Activated naive CD4-positive, alpha-beta T cell treated with anti-CD3 and anti-CD28 coated beads for 36 hours (primary cell): ENCODE measurements at regions not wholly inside any gene's neighbourhood (a gene's known extent, or its start where the extent isn't known, plus 50 kb on each side); places are given as distances from the start of the nearest gene placed in this dataset.
"Not testable (repeated sequence)": the region's sequence is repeated elsewhere in the genome, so short reads cannot be mapped to it uniquely, and the experiment has no call there.

Experiments
- CTCF ChIA-PET: fragments of 350-600 bp; sonication (Branson Sonifier 250); formaldehyde crosslinking; loops from one replicate; lab custom pipeline; 2021; ENCODE audit warnings: antibody characterized with exemption; lab: Charles Lee
- DNase-seq: peaks from one replicate; pipeline ENCODE4 v3.0.0-alpha.2; 2020
- H3K27ac Mint-ChIP-seq: one replicate; pipeline ENCODE4 v1.8.0; 2021; ENCODE audit warnings: mild to moderate bottlenecking, mixed read lengths
- H3K27me3 Mint-ChIP-seq: one replicate; pipeline ENCODE4 v1.8.0; 2021; ENCODE audit warnings: low read depth, mixed read lengths
- H3K36me3 Mint-ChIP-seq: one replicate; pipeline ENCODE4 v1.8.0; 2021; ENCODE audit warnings: low read depth, mixed read lengths
- H3K4me1 Mint-ChIP-seq: one replicate; pipeline ENCODE4 v1.8.0; 2021; ENCODE audit warnings: low read depth, mixed read lengths
- H3K4me3 Mint-ChIP-seq: one replicate; pipeline ENCODE4 v1.8.0; 2021; ENCODE audit warnings: mild to moderate bottlenecking, moderate library complexity, mixed read lengths
- H3K9me3 Mint-ChIP-seq: one replicate; pipeline ENCODE4 v1.8.0; 2021; ENCODE audit warnings: mixed read lengths
- intact Hi-C: fragments of 100-400 bp; cut with micrococcal nuclease; formaldehyde crosslinking; loops from one replicate; pipeline ENCODE4 v1.15.1; 2023

DNA sequence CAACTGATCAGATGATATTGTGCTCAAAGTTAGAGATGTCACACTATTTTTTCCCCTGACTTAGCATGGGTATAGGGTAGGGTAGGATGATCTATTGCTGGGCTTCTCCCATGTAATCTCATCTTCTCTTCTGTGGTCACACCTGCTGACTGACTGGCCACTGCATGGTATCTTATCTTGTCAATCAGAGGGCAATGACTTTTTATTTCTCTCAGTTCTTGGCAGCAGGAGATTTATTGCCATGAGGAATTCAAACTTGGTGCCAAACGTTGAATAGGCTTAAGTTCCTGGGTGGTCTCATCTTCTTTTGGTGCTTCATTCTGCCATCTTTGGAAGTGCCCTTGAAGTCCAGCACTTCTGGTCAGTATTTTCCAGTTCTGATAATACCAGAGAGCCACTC, 226.4 kb upstream of the POGK start:
- no peaks in the 10 kb centered on the region for H3K9me3 Mint-ChIP-seq
- H3K4me1 Mint-ChIP-seq = no peaks in the 10 kb centered on the region

DNA sequence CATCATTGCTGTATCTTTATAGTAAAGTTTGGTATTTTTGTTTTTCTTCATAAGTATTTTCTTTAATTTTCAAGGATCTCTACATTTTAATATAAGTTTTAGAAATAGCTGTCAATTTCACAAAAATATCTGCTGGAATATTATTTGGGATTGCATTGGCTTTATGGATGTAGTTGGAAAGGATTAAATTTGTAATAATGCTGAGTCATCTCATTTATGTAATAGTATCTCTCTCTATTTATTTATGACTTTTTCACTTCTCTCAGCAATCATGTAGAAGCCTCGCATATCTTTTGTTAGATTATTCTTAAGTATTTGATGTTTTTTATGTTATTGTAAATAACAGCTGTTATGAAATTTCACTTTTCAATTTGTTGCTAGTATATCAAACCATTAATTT, 223.1 kb upstream of the POGK start:
- H3K27me3 Mint-ChIP-seq = peaks cover 16% of the 10 kb centered on the region

More for the DNA sequence above, 226.4 kb upstream of the POGK start:
- no peak overlapping the region for H3K27ac Mint-ChIP-seq
- H3K4me3 Mint-ChIP-seq = no peak overlapping the region
- DNase-seq = no peak
- intact Hi-C loops = no loop called here
- CTCF ChIA-PET = no interaction called here
- no peaks in the 10 kb centered on the region for H3K36me3 Mint-ChIP-seq
- peaks cover 1% of the 10 kb centered on the region for H3K27me3 Mint-ChIP-seq

DNA sequence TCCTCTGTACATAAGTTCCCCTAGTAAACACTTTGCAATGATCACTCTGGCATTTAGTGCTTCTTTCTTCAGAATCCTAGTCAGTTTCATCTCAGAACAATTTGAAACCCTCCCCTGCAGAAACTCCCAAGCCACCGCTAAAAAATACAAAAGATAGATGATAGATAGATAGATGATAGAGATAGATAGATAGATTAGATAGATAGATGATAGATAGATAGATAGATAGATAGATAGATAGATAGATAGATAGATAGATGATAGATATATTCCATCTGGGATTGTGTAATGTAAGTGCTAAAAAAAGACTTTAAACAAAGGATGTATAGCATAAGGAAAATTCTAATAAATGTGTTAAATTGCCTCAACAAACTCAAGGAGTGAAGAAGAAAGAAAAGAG, 212.6 kb upstream of the POGK start:
- H3K27ac Mint-ChIP-seq = no peak overlapping the region
- intact Hi-C loops = no loop called here
- no peaks in the 10 kb centered on the region for H3K9me3 Mint-ChIP-seq

More for the DNA sequence above, 223.1 kb upstream of the POGK start:
- Mint-ChIP-seq H3K27ac (no peak overlapping the region), H3K36me3 (no peaks in the 10 kb centered on the region), H3K4me3 (no peak overlapping the region), H3K4me1 (no peaks in the 10 kb centered on the region), H3K9me3 (no peaks in the 10 kb centered on the region)
- no peak for DNase-seq
- CTCF ChIA-PET = no interaction called here
- intact Hi-C loops = no loop called here

DNA sequence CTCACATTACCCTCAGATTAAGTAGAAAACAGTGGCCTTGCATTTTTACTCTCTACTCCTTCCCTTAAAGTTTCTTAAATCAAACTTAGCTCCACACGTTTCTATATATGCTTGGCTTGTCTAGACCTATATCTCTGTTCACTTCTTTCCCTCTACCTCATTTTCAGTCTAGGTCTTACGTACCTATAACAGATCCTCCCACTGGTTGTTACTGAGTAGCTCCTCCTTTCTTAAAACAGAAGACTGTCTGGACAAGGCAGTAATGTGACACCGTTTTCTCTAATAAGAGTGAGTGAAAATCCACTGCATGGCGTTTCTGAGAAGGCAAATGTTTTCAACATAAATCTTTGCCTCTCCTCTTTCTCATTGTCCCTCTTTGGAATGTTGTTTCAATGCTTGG, 211.7 kb upstream of the POGK start:
- no peak for DNase-seq
- Mint-ChIP-seq H3K27ac (no peak overlapping the region), H3K36me3 (no peaks in the 10 kb centered on the region), H3K27me3 (no peaks in the 10 kb centered on the region), H3K4me3 (no peak overlapping the region), H3K9me3 (no peaks in the 10 kb centered on the region), H3K4me1 (no peaks in the 10 kb centered on the region)
- CTCF ChIA-PET = interaction anchor here (1.5 kb wide), 1 partner anchor 30 kb away, joined by 3 read pairs; no protein-coding TSS in a partner anchor
- intact Hi-C loops = no loop called here

More for the DNA sequence above, 212.6 kb upstream of the POGK start:
- H3K4me3 Mint-ChIP-seq = no peak overlapping the region
- no peaks in the 10 kb centered on the region for H3K36me3 Mint-ChIP-seq
- no peak for DNase-seq
- peaks cover under 1% of the 10 kb centered on the region for H3K27me3 Mint-ChIP-seq
- no peaks in the 10 kb centered on the region for H3K4me1 Mint-ChIP-seq
- CTCF ChIA-PET = no interaction called here

DNA sequence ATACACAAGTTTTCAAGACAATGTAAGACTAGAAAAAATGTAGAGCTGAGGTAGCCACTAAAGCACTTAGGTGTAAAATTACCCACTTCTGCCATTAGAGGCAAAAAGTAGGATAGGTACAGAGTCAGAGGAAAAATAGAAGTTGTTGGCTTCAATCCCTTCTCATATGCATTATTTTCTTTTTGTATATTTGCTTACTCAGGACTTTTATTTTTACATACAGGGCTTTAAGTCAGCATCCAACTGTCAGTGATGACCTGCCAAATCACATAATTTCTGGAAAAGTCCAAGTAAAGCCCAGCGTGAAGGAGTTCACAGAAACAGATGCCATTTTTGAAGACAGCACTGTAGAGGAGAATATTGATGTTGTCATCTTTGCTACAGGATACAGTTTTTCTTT, 211.0 kb upstream of the POGK start:
- Mint-ChIP-seq H3K4me3 (no peak overlapping the region), H3K4me1 (no peaks in the 10 kb centered on the region)
- no peak for DNase-seq

DNA sequence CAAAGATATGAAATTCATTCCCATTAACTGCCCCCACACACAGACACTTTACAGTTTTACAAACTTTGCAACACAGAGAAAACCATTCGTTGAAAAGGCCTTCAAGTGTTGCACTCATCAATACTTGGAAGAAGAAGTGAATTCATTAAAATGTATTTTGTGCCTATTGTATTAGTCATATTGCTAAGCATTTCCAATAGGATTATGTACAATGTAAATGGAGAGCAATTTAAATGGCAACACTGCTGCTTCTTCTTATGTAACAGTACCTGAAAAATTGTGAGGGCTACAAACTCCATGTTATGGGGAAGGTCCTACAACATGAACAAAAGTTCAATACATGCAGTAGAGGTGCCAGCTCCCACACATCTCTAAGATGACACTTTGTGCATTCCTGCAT, 209.3 kb upstream of the POGK start:
- H3K4me1 Mint-ChIP-seq = no peaks in the 10 kb centered on the region
- H3K27ac Mint-ChIP-seq = no peak overlapping the region
- peaks cover 6% of the 10 kb centered on the region for H3K27me3 Mint-ChIP-seq
- no peak overlapping the region for H3K4me3 Mint-ChIP-seq
- H3K9me3 Mint-ChIP-seq = no peaks in the 10 kb centered on the region
- CTCF ChIA-PET = no interaction called here
- H3K36me3 Mint-ChIP-seq = no peaks in the 10 kb centered on the region
- intact Hi-C loops = no loop called here
- no peak for DNase-seq

More for the DNA sequence above, 211.0 kb upstream of the POGK start:
- CTCF ChIA-PET = interaction anchor here (1.5 kb wide), 1 partner anchor 31 kb away, joined by 3 read pairs; no protein-coding TSS in a partner anchor
- no peaks in the 10 kb centered on the region for H3K9me3 Mint-ChIP-seq
- H3K27me3 Mint-ChIP-seq = peaks cover 2% of the 10 kb centered on the region
- no peak overlapping the region for H3K27ac Mint-ChIP-seq
- intact Hi-C loops = no loop called here
- no peaks in the 10 kb centered on the region for H3K36me3 Mint-ChIP-seq

DNA sequence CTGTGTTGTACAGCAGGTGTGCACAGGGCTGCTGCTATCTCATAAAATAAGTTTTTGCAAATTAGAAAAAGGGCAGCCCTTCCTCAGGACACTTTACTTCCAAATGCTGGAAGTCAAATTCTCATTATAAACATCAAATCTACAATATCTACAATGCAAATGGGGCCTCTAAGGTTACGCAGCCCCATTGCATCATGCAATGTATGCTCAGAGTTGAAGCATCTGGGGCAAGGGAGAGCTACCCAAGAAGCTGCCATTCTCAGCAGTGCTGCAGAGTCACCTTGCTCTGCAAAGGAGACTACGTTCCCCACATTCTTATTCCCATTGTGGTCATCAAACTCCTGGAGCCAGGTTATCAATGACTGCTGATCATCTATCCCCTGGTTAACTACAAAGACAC, 208.9 kb upstream of the POGK start:
- no peaks in the 10 kb centered on the region for H3K9me3 Mint-ChIP-seq
- H3K4me3 Mint-ChIP-seq = no peak overlapping the region
- no peaks in the 10 kb centered on the region for H3K4me1 Mint-ChIP-seq
- H3K36me3 Mint-ChIP-seq = no peaks in the 10 kb centered on the region
- H3K27ac Mint-ChIP-seq = no peak overlapping the region
- no peak for DNase-seq
- peaks cover 9% of the 10 kb centered on the region for H3K27me3 Mint-ChIP-seq
- CTCF ChIA-PET = no interaction called here
- intact Hi-C loops = no loop called here

DNA sequence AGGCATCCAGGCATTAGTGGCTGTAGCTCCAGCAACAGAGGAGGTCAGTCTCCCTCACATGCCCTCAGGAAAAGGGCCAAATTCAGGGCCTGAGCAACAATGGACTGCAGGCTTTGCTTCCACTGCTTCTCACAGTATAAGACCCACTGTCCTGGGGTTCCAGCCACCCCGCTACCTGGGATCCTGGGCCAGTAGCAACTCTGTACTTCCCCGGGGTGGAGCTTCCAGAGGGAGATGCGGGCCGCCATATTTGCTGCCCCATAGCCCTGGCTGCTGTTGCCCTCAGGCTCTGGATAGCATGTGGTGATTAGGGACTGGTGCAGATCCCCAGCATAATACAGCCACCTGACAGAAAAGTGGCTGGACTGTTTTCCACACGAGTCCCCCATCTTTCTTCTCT, 201.1 kb upstream of the POGK start:
- DNase-seq = no peak
- H3K27me3 Mint-ChIP-seq = peaks cover 31% of the 10 kb centered on the region
- intact Hi-C loops = no loop called here
- H3K36me3 Mint-ChIP-seq = no peaks in the 10 kb centered on the region
- CTCF ChIA-PET = no interaction called here
- H3K4me3 Mint-ChIP-seq = no peak overlapping the region
- no peaks in the 10 kb centered on the region for H3K9me3 Mint-ChIP-seq
- H3K27ac Mint-ChIP-seq = no peak overlapping the region
- no peaks in the 10 kb centered on the region for H3K4me1 Mint-ChIP-seq

DNA sequence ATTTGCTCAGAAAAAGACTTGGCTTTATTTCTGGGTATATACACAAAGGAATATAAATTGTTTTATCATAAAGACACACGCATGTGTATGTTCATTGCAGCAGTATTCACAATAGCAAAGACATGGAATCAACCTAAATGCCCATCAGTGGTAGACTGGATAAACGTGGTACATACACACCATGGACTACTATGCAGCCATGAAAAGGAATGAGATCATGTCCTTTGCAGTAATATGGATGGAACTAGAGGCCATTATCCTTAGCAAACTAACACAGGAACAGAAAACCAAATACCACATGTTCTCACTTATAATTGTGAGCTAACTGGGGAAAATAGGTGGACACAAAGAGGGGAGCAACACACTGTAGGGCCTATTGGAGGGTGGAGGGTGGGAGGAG, 182.0 kb upstream of the POGK start:
- H3K27ac Mint-ChIP-seq, H3K4me1 Mint-ChIP-seq, intact Hi-C loops, DNase-seq, H3K4me3 Mint-ChIP-seq, H3K36me3 Mint-ChIP-seq, CTCF ChIA-PET, H3K27me3 Mint-ChIP-seq, H3K9me3 Mint-ChIP-seq: not testable (repeated sequence)

DNA sequence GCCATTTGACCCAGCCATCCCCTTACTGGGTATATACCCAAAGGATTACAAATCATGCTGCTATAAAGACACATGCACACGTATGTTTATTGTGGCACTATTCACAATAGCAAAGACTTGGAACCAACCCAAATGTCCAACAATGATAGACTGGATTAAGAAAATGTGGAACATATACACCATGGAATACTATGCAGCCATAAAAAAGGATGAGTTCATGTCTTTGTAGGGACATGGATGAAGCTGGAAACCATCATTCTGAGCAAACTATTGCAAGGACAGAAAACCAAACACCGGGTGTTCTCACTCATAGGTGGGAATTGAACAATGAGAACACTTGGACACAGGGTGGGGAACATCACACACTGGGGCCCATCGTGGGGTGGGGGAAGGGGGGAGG, 172.5 kb upstream of the POGK start:
- H3K4me3 Mint-ChIP-seq, DNase-seq, H3K9me3 Mint-ChIP-seq, H3K36me3 Mint-ChIP-seq, intact Hi-C loops, H3K27me3 Mint-ChIP-seq, H3K27ac Mint-ChIP-seq, H3K4me1 Mint-ChIP-seq, CTCF ChIA-PET: not testable (repeated sequence)

DNA sequence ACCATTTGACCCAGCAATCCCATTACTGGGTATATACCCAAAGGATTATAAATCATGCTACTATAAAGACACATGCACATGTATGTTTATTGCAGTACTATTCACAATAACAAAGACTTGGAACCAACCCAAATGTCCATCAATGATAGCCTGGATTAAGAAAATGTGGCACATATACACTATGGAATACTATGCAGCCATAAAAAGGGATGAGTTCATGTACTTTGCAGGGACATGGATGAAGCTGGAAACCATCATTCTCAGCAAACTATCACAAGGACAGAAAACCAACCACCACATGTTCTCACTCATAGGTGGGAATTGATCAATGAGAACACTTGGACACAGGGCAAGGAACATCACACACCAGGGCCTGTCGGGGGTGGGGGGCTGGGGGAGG, 171.7 kb upstream of the POGK start:
- CTCF ChIA-PET, H3K4me1 Mint-ChIP-seq, H3K9me3 Mint-ChIP-seq, DNase-seq, H3K4me3 Mint-ChIP-seq, intact Hi-C loops, H3K36me3 Mint-ChIP-seq, H3K27me3 Mint-ChIP-seq, H3K27ac Mint-ChIP-seq: not testable (repeated sequence)

DNA sequence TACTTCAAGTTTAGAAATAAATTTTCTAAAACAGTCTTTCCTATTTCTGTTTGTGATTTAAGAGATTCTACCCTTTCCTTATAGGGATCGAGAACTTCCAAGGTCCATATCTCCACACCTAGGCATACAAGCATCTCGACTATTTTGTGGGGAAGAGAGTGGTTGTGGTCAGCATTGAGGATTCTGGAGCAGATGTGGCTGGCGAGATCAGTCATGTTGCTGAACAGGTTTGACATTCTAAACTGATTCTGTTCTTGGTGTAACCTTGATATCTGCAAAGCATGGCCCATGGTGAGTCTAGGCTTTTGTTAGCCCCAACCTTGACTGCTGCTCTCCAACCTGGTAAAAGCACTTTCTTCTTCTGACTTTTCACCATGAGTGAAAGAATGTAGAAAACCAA, 167.6 kb upstream of the POGK start:
- no peak overlapping the region for H3K27ac Mint-ChIP-seq

DNA sequence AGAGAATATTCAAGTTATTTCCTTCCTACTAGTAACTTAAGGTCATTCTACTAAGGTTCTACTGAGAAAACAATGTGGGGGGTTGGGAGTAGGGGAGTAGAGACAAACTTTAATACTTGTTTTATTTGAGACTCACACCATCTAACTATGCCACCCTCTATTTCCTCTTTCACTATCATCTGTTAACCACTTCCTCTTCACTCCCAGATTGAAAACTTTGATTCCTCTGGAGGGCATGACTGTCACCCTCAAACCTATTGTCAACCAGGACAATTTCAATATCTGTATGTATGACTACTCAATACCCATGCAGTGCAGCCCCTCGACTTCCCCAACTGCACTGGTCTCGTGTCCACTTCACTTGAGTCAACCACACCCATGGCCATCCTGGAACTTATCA, 165.6 kb upstream of the POGK start:
- Mint-ChIP-seq H3K4me3 (no peak overlapping the region), H3K9me3 (no peaks in the 10 kb centered on the region), H3K4me1 (peaks cover 12% of the 10 kb centered on the region)

More for the DNA sequence above, 167.6 kb upstream of the POGK start:
- H3K4me3 Mint-ChIP-seq = no peak overlapping the region
- H3K4me1 Mint-ChIP-seq = peaks cover 12% of the 10 kb centered on the region
- H3K27me3 Mint-ChIP-seq = peaks cover 7% of the 10 kb centered on the region
- H3K36me3 Mint-ChIP-seq = no peaks in the 10 kb centered on the region
- intact Hi-C loops = no loop called here
- H3K9me3 Mint-ChIP-seq = no peaks in the 10 kb centered on the region
- CTCF ChIA-PET = no interaction called here
- DNase-seq = no peak

DNA sequence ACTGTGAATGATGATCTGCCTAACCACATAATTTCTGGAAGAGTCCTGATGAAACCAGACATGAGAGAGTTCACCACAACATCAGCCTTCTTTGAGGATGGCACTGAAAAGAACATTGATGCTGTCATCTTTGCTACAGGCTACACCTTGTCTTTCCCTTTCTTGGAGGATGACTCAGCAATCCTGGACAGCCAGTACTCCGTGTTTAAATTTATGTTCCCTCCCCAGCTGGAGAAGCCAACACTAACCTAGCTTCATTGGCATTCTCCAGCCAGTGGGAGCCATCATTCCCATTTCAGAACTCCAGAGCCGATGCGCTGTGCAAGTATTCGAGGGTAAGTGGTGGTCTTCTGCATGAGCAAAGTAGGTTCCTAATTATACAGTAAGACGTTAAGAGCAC, 164.1 kb upstream of the POGK start:
- DNase-seq = no peak
- Mint-ChIP-seq H3K36me3 (no peaks in the 10 kb centered on the region), H3K27me3 (peaks cover 2% of the 10 kb centered on the region), H3K9me3 (no peaks in the 10 kb centered on the region), H3K27ac (no peak overlapping the region), H3K4me3 (no peak overlapping the region), H3K4me1 (peaks cover 12% of the 10 kb centered on the region)
- CTCF ChIA-PET = no interaction called here
- intact Hi-C loops = no loop called here

More for the DNA sequence above, 165.6 kb upstream of the POGK start:
- Mint-ChIP-seq H3K27ac (no peak overlapping the region), H3K27me3 (peaks cover 7% of the 10 kb centered on the region), H3K36me3 (no peaks in the 10 kb centered on the region)
- CTCF ChIA-PET = no interaction called here
- intact Hi-C loops = no loop called here
- DNase-seq = no peak
